HEK293 (cell line): ENCODE measurements at regions not wholly inside any gene's neighbourhood (a gene's known extent, or its start where the extent isn't known, plus 50 kb on each side); places are given as distances from the start of the nearest gene placed in this dataset.

Experiments used
- HOXD13 ChIP-seq: sonication (generic); formaldehyde crosslinking; IDR thresholded peaks from 2 replicates; pipeline ENCODE4 v1.8.0; 2022; ENCODE audit warnings: missing genetic modification reagents, borderline replicate concordance
- SETDB1 ChIP-seq: IDR thresholded peaks from one replicate; pipeline ENCODE4 v1.6.1; 2017; ENCODE audit warnings: mild to moderate bottlenecking, low read length, moderate library complexity, mixed read lengths; ENCODE audit not compliant: insufficient read length
- YY1 ChIP-seq: fragments of 450-650 bp; formaldehyde crosslinking; IDR thresholded peaks from 2 replicates; pipeline ENCODE4 v1.5.1; 2018; ENCODE audit warnings: missing biosample characterization, missing genetic modification characterization
- ZNF146 ChIP-seq: fragments of 450-650 bp; formaldehyde crosslinking; IDR thresholded peaks from 2 replicates; pipeline ENCODE4 v1.5.1; 2016; ENCODE audit warnings: missing biosample characterization, missing genetic modification characterization
- ZNF335 ChIP-seq: fragments of 450-650 bp; formaldehyde crosslinking; conservative IDR thresholded peaks from 2 replicates; pipeline ENCODE4 v1.5.1; 2016; ENCODE audit warnings: missing biosample characterization, missing genetic modification characterization
- ZNF350 ChIP-seq: fragments of 450-650 bp; formaldehyde crosslinking; IDR thresholded peaks from 2 replicates; pipeline ENCODE4 v1.5.0; 2017; ENCODE audit warnings: missing biosample characterization, mild to moderate bottlenecking, missing genetic modification characterization
- TF ChIP-seq, protein P1 (sequence below): fragments of 450-650 bp; formaldehyde crosslinking; IDR thresholded peaks from 2 replicates; pipeline ENCODE4 v1.5.1; 2016; ENCODE audit warnings: missing biosample characterization, missing genetic modification characterization
- TF ChIP-seq, protein P2 (sequence below): IDR thresholded peaks from 2 replicates; pipeline ENCODE4 v1.6.1; 2011; ENCODE audit warnings: mild to moderate bottlenecking, low read depth, low read length, borderline replicate concordance

DNA sequence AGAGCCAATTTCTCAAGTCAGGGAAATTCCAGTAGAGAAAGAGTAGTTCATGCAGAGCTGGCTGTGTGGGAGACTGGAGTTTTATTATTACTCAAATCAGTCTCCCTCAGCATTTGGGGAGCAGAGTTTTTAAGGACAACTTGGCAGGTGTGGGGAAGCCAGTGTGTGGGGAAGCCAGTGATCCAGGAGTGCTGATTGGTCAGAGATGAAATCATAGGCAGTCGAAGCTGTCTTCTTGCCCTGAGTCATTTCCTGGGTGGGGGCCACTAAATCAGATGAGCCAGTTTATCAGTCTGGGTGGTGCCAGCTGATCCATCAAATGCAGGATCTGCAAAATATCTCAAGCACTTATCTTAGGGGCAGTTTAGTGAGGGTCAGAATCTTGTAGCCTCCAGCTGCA, 194.6 kb upstream of the NRG3 start:
- TF ChIP-seq SETDB1 (no peak), ZNF350 (tag by site-specific recombination) (no peak), ZNF335 (tag by site-specific recombination) (no peak), YY1 (tag by site-specific recombination) (no peak), ZNF146 (tag by site-specific recombination) (no peak), HOXD13 (CRISPR knock-in tag) (no peak)
- TF ChIP-seq, protein P1, sequence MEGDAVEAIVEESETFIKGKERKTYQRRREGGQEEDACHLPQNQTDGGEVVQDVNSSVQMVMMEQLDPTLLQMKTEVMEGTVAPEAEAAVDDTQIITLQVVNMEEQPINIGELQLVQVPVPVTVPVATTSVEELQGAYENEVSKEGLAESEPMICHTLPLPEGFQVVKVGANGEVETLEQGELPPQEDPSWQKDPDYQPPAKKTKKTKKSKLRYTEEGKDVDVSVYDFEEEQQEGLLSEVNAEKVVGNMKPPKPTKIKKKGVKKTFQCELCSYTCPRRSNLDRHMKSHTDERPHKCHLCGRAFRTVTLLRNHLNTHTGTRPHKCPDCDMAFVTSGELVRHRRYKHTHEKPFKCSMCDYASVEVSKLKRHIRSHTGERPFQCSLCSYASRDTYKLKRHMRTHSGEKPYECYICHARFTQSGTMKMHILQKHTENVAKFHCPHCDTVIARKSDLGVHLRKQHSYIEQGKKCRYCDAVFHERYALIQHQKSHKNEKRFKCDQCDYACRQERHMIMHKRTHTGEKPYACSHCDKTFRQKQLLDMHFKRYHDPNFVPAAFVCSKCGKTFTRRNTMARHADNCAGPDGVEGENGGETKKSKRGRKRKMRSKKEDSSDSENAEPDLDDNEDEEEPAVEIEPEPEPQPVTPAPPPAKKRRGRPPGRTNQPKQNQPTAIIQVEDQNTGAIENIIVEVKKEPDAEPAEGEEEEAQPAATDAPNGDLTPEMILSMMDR (tag by site-specific recombination), result no peak
- TF ChIP-seq, protein P2, sequence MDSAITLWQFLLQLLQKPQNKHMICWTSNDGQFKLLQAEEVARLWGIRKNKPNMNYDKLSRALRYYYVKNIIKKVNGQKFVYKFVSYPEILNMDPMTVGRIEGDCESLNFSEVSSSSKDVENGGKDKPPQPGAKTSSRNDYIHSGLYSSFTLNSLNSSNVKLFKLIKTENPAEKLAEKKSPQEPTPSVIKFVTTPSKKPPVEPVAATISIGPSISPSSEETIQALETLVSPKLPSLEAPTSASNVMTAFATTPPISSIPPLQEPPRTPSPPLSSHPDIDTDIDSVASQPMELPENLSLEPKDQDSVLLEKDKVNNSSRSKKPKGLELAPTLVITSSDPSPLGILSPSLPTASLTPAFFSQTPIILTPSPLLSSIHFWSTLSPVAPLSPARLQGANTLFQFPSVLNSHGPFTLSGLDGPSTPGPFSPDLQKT, result no peak
